HepG2 (cell line): ENCODE measurements at regions not wholly inside any gene's neighbourhood (a gene's known extent, or its start where the extent isn't known, plus 50 kb on each side); places are given as distances from the start of the nearest gene placed in this dataset.

Source experiments
- ATAC-seq: fragments of 200-7000 bp; cut with Tn5 transposase; 3 replicates; pipeline ENCODE4 v1.9.1; 2020; ENCODE audit warnings: mild to moderate bottlenecking, moderate library complexity
- BruUV-seq: library from RNA; stranded (reverse); fragments of 400-500 nt; replicated peaks from 2 replicates; lab custom pipeline; 2021; lab: Mats Ljungman, UMichigan
- CTCF ChIA-PET: fragments of 300-600 bp; formaldehyde crosslinking; extraction: SDS; loops from one replicate; lab custom pipeline; 2021; ENCODE audit warnings: low total read pairs, inconsistent platforms, low intra/inter-chr PET ratio; lab: Yijun Ruan, JAX
- POLR2A ChIA-PET: fragments of 350-600 bp; sonication (Branson Sonifier 250); formaldehyde crosslinking; loops from one replicate; lab custom pipeline; 2020; ENCODE audit warnings: antibody characterized with exemption, inconsistent platforms; lab: Yijun Ruan, JAX
- DNase-seq: peaks from one replicate; pipeline ENCODE4 v3.0.0-alpha.2; 2015; ENCODE audit warnings: low spot score
- FAIRE-seq: peaks from 3 replicates; lab custom pipeline; 2011; peaks lifted over from hg19 to GRCh38; lab: Jason Lieb, UNC
- H2AFZ ChIP-seq: one replicate; pipeline ENCODE4 v1.6.1; 2011; ENCODE audit warnings: low read length, inconsistent platforms
- H3K27ac ChIP-seq: fragments of 300-600 bp; 3 replicates; pipeline ENCODE4 v1.8.0; 2011; ENCODE audit warnings: mixed run types, mild to moderate bottlenecking, mixed read lengths, low read length, inconsistent platforms; ENCODE audit not compliant: insufficient read depth; ENCODE audit errors: extremely low read length
- H3K27me3 ChIP-seq, 2 experiments: fragments of 200-600 bp in 1 of 2; 2 replicates in 1 of 2; 3 replicates in 1 of 2; pipeline versions ENCODE4 v1.6.0 to v1.8.0; 2011; ENCODE audit warnings: low read length in 2 of 2, mild to moderate bottlenecking in 2 of 2, moderate library complexity in 2 of 2, inconsistent platforms in 1 of 2; ENCODE audit not compliant: insufficient read depth in 2 of 2, control insufficient read depth in 1 of 2
- H3K36me3 ChIP-seq, 2 experiments: fragments of 200-600 bp in 1 of 2; replicated peaks in 1 of 2; 2 replicates in 1 of 2; 3 replicates in 1 of 2; pipeline versions ENCODE4 v1.5.1 to v1.8.0; 2011; ENCODE audit warnings: low read length in 2 of 2, inconsistent platforms in 1 of 2; ENCODE audit not compliant: insufficient read depth in 2 of 2, control insufficient read depth in 1 of 2
- H3K4me1 ChIP-seq: 2 replicates; pipeline ENCODE4 v1.5.1; 2012; ENCODE audit warnings: low read length, inconsistent platforms; ENCODE audit not compliant: insufficient read depth
- H3K4me2 ChIP-seq: 2 replicates; pipeline ENCODE4 v1.6.0; 2011; ENCODE audit warnings: low read depth, low read length, inconsistent platforms
- H3K4me3 ChIP-seq, 3 experiments: fragments of 200-600 bp in 1 of 3; sonication (generic), shearing (Covaris generic) in 1 of 3; replicated peaks in 1 of 3; 2 replicates each; pipeline ENCODE4 v1.5.1; 2011 to 2016; ENCODE audit warnings: low read length in 3 of 3, inconsistent platforms in 2 of 3, low read depth in 2 of 3, mild to moderate bottlenecking in 2 of 3, control low read depth in 1 of 3, mixed read lengths in 1 of 3; ENCODE audit not compliant: insufficient read depth in 1 of 3
- H3K79me2 ChIP-seq: one replicate; pipeline ENCODE4 v1.6.1; 2011; ENCODE audit warnings: low read length, inconsistent platforms; ENCODE audit not compliant: insufficient read depth
- H3K9ac ChIP-seq: 2 replicates; pipeline ENCODE4 v1.6.0; 2011; ENCODE audit warnings: mild to moderate bottlenecking, low read depth, low read length, inconsistent platforms; ENCODE audit not compliant: insufficient read depth
- H3K9me3 ChIP-seq: 2 replicates; pipeline ENCODE4 v1.5.1; 2012; ENCODE audit warnings: mild to moderate bottlenecking, low read length
- H4K20me1 ChIP-seq: 2 replicates; pipeline ENCODE4 v1.6.0; 2011; ENCODE audit warnings: inconsistent platforms, mild to moderate bottlenecking, low read length, moderate library complexity; ENCODE audit not compliant: insufficient read depth
- ELF3 ChIP-seq: IDR thresholded peaks from 2 replicates; pipeline ENCODE4 v1.6.1; 2016; ENCODE audit warnings: missing genetic modification reagents, missing compliant biosample characterization
- ESRRA ChIP-seq: sonication (generic); formaldehyde crosslinking; IDR thresholded peaks from 2 replicates; pipeline ENCODE4 v1.5.1; 2020; ENCODE audit warnings: mild to moderate bottlenecking, low read depth, missing genetic modification reagents
- GABPA ChIP-seq, 2 experiments: IDR thresholded peaks; 2 replicates each; pipeline ENCODE4 v1.6.1; 2011 to 2016; ENCODE audit warnings: low read depth in 2 of 2, low read length in 1 of 2, missing biosample characterization in 1 of 2, missing genetic modification characterization in 1 of 2
- HCFC1 ChIP-seq: fragments of 150-350 bp; IDR thresholded peaks from 2 replicates; pipeline ENCODE4 v1.6.1; 2014; ENCODE audit warnings: low read depth, low read length
- KLF16 ChIP-seq, 2 experiments: sonication (generic) in 1 of 2; formaldehyde crosslinking in 1 of 2; IDR thresholded peaks; 2 replicates each; pipeline versions ENCODE4 v1.6.1 to v1.8.0; 2016 to 2023; ENCODE audit warnings: missing genetic modification reagents in 2 of 2, missing compliant biosample characterization in 1 of 2
- NR1H2 ChIP-seq: sonication (generic); formaldehyde crosslinking; IDR thresholded peaks from 2 replicates; pipeline ENCODE4 v1.8.1; 2022; ENCODE audit warnings: low read depth, missing genetic modification reagents, borderline replicate concordance
- PHB2 ChIP-seq: fragments of 450-650 bp; IDR thresholded peaks from 2 replicates; pipeline ENCODE4 v1.6.1; 2018; ENCODE audit not compliant: partially characterized antibody
- RAD21 ChIP-seq: fragments of 450-650 bp; formaldehyde crosslinking; IDR thresholded peaks from 2 replicates; pipeline ENCODE4 v1.5.0; 2020; ENCODE audit warnings: mild to moderate bottlenecking
- TAF1 ChIP-seq: sonication (generic); formaldehyde crosslinking; IDR thresholded peaks from 2 replicates; pipeline ENCODE4 v1.4.0; 2020; ENCODE audit warnings: missing genetic modification reagents
- ZMYM4 ChIP-seq: sonication (generic); formaldehyde crosslinking; IDR thresholded peaks from 2 replicates; pipeline ENCODE4 v1.8.1; 2023; ENCODE audit warnings: mild to moderate bottlenecking, missing genetic modification reagents
- ZNF251 ChIP-seq: sonication (generic); formaldehyde crosslinking; IDR thresholded peaks from 2 replicates; pipeline ENCODE4 v1.9.0; 2021; ENCODE audit warnings: mild to moderate bottlenecking, missing genetic modification reagents
- ZNF331 ChIP-seq: sonication (generic); formaldehyde crosslinking; IDR thresholded peaks from 2 replicates; pipeline ENCODE4 v1.4.0; 2020; ENCODE audit warnings: missing genetic modification reagents
- ZNF570 ChIP-seq: sonication (generic); formaldehyde crosslinking; IDR thresholded peaks from 2 replicates; pipeline ENCODE4 v1.4.0; 2020; ENCODE audit warnings: mild to moderate bottlenecking, missing genetic modification reagents, borderline replicate concordance
- ZNF75D ChIP-seq: sonication (generic); formaldehyde crosslinking; IDR thresholded peaks from 2 replicates; pipeline ENCODE4 v1.8.1; 2023; ENCODE audit warnings: missing genetic modification reagents, mild to moderate bottlenecking, borderline replicate concordance
- WGBS: methylation state at CpG from one replicate; pipeline ENCODE4 v1.1.6; 2017; ENCODE audit warnings: low lambda C conversion rate; 5-methylcytosine and 5-hydroxymethylcytosine counted together
- in situ Hi-C: cut with HindIII; loops from 2 replicates; pipeline ENCODE4 v1.10.0; 2017; ENCODE audit warnings: low pct_unique_long_range_greater_than_20kb; ENCODE audit not compliant: extremely low pct_ligation_motif_present
- intact Hi-C: fragments of 100-400 bp; cut with micrococcal nuclease; formaldehyde crosslinking; loops from one replicate; pipeline ENCODE4 v1.10.0; 2022; ENCODE audit not compliant: unreplicated experiment
- TF ChIP-seq, protein P1 (sequence below): sonication (generic); formaldehyde crosslinking; IDR thresholded peaks from 2 replicates; pipeline ENCODE4 v1.8.0; 2022; ENCODE audit warnings: missing genetic modification reagents, mild to moderate bottlenecking, inconsistent platforms, borderline replicate concordance
- TF ChIP-seq, protein P2 (sequence below): sonication (generic); formaldehyde crosslinking; IDR thresholded peaks from 2 replicates; pipeline ENCODE4 v1.8.0; 2022; ENCODE audit warnings: mild to moderate bottlenecking, missing genetic modification reagents
- TF ChIP-seq, protein P3 (sequence below): sonication (generic); formaldehyde crosslinking; IDR thresholded peaks from 2 replicates; pipeline ENCODE4 v1.5.1; 2020; ENCODE audit warnings: missing genetic modification reagents, mild to moderate bottlenecking, borderline replicate concordance
- TF ChIP-seq, protein P4 (sequence below): IDR thresholded peaks from 2 replicates; pipeline ENCODE4 v1.6.1; 2012; ENCODE audit warnings: inconsistent platforms
- TF ChIP-seq, protein P5 (sequence below): sonication (generic); formaldehyde crosslinking; IDR thresholded peaks from 2 replicates; pipeline ENCODE4 v1.5.0; 2020; ENCODE audit warnings: missing genetic modification reagents
- TF ChIP-seq, protein P6 (sequence below): sonication (generic); formaldehyde crosslinking; IDR thresholded peaks from 2 replicates; pipeline ENCODE4 v1.4.0; 2020; ENCODE audit warnings: missing genetic modification reagents, low read depth, mild to moderate bottlenecking, borderline replicate concordance

DNA sequence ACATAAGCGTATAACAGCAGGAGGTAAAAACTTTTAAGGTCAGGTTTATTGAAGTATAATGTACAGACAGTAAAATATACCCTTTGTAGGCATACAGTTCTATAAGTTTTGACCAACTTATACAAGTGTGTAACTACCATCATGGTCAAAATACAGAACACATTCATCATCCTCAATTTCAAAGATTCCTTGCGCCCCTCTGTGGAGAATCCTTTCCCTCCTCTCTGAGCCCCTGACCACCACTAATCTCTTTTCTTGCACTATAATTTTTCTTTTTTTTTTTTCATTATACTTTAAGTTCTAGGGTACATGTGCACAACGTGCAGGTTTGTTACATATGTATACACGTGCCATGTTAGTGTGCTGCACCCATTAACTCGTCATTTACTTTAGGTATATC lies 58.1 kb upstream of the CTTNBP2 start:
- WGBS, result 3% methylated on average over 5 of the region's 5 CpGs
- Histone ChIP-seq H3K27me3 (no peaks in the 10 kb centered on the region), H3K4me1 (no peaks in the 10 kb centered on the region), H3K4me3 (no peak overlapping the region), H3K27ac (no peak overlapping the region), H3K79me2 (no peaks in the 10 kb centered on the region), H3K9me3 (no peaks in the 10 kb centered on the region), H4K20me1 (no peaks in the 10 kb centered on the region), H3K4me2 (no peak overlapping the region), H3K36me3 (no peaks in the 10 kb centered on the region), H2AFZ (no peak overlapping the region), H3K9ac (no peak overlapping the region)
- no peak for ATAC-seq
- FAIRE-seq, result no peak
- ChIA-PET POLR2A (no interaction called here), CTCF (no interaction called here)
- TF ChIP-seq ZNF75D (CRISPR knock-in tag) (no peak), ZNF570 (no peak), ESRRA (CRISPR knock-in tag) (no peak), ZNF251 (CRISPR knock-in tag) (no peak), PHB2 (no peak), ELF3 (no peak), GABPA (IDR thresholded peaks at IDR 0.05; ENCODE audit: low read depth, low read length) (no peak), GABPA (CRISPR knock-in tag; IDR thresholded peaks at IDR 0.05; ENCODE audit: low read depth) (no peak), KLF16 (CRISPR knock-in tag; IDR thresholded peaks at IDR 0.05) (no peak), HCFC1 (no peak), ZNF331 (CRISPR knock-in tag) (no peak), ZMYM4 (CRISPR knock-in tag) (no peak), NR1H2 (CRISPR knock-in tag) (no peak), RAD21 (CRISPR knock-in tag) (no peak), TAF1 (no peak)
- TF ChIP-seq, protein P1, sequence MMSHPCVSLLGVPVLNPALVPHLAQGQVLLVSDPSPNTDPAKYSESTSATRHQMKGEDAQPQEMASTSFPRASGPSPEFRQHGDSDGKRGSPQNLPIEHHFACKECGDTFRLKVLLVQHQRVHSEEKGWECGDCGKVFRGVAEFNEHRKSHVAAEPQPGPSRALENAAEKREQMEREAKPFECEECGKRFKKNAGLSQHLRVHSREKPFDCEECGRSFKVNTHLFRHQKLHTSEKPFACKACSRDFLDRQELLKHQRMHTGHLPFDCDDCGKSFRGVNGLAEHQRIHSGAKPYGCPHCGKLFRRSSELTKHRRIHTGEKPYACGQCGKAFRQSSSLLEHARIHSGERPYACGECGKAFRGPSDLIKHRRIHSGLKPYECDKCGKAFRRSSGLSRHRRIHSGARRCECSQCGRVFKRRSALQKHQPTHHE, result no peak
- TF ChIP-seq, protein P2, sequence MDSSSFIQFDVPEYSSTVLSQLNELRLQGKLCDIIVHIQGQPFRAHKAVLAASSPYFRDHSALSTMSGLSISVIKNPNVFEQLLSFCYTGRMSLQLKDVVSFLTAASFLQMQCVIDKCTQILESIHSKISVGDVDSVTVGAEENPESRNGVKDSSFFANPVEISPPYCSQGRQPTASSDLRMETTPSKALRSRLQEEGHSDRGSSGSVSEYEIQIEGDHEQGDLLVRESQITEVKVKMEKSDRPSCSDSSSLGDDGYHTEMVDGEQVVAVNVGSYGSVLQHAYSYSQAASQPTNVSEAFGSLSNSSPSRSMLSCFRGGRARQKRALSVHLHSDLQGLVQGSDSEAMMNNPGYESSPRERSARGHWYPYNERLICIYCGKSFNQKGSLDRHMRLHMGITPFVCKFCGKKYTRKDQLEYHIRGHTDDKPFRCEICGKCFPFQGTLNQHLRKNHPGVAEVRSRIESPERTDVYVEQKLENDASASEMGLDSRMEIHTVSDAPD (CRISPR knock-in tag), result no peak
- TF ChIP-seq, protein P3, sequence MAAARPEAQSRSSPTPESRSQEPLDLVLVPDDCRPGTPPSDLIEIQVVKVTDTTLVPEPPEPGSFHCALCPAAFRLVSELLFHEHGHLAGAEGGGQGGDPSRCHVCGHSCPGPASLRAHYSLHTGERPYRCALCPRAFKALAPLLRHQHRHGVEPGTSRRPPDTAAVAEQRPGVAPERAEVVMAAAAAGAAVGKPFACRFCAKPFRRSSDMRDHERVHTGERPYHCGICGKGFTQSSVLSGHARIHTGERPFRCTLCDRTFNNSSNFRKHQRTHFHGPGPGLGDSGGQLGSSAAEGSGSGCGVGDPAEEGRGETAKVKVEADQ (CRISPR knock-in tag), result no peak
- TF ChIP-seq, protein P4, sequence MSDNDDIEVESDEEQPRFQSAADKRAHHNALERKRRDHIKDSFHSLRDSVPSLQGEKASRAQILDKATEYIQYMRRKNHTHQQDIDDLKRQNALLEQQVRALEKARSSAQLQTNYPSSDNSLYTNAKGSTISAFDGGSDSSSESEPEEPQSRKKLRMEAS, result no peak
- TF ChIP-seq, protein P5, sequence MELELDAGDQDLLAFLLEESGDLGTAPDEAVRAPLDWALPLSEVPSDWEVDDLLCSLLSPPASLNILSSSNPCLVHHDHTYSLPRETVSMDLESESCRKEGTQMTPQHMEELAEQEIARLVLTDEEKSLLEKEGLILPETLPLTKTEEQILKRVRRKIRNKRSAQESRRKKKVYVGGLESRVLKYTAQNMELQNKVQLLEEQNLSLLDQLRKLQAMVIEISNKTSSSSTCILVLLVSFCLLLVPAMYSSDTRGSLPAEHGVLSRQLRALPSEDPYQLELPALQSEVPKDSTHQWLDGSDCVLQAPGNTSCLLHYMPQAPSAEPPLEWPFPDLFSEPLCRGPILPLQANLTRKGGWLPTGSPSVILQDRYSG (CRISPR knock-in tag), result no peak
- TF ChIP-seq, protein P6, sequence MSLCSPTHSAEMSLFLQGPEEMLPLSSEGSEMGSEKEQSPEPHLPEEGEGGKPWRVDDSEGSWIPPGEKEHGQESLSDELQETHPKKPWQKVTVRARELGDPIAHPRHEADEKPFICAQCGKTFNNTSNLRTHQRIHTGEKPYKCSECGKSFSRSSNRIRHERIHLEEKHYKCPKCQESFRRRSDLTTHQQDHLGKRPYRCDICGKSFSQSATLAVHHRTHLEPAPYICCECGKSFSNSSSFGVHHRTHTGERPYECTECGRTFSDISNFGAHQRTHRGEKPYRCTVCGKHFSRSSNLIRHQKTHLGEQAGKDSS (CRISPR knock-in tag), result no peak
- in situ Hi-C loops (no loop called here), intact Hi-C loops (no loop called here)
- DNase-seq, result no peak
- no TSS peak for BruUV-seq
